ENCODE measurements at regions not wholly inside any gene's neighbourhood (a gene's known extent, or its start where the extent isn't known, plus 50 kb on each side); places are given as distances from the start of the nearest gene placed in this dataset.

DNA sequence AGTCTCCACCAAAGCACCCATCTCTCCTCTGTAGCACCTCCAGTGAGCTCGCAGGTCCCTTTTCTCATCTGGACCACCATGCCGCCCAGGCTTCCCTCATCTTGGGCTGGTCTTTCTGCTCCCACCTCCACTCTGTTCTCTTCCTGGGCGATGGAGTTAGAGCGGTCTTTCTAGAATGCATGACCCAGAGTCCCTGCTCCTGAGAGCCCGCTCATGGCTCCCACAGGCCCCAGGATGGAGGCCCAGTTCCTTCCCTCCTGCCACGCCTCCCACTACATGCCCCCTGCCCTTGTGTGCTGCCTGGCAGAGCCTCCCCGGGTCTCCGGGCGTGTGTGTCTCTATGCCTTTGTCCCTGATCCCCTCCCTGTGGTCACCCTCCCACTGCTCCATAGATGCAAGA is 100.7 kb upstream of the RTL1 start:
- DNase-seq (ENCODE audit: low spot score) = no peak

DNA sequence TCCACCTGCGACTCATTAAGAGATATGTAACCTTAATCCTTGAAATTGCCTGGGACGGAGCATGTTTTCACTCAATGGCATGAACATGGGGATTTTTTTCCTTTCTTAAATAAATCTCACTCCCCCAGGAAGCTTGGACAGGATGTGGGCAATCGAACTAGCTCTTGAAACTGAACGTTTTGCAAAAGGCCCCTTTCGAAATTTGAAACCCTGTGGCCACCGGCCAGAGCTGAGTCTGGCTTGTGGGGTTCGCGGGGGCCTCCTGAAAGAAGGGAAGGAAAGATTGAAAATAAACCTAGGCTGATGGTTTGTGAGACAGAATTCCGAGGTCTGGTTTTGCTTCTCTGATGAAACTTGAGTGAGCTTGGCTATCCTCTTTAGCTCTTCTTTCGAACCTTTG is 101.4 kb upstream of the RTL1 start:
- no peak for DNase-seq (ENCODE audit: low spot score)

DNA sequence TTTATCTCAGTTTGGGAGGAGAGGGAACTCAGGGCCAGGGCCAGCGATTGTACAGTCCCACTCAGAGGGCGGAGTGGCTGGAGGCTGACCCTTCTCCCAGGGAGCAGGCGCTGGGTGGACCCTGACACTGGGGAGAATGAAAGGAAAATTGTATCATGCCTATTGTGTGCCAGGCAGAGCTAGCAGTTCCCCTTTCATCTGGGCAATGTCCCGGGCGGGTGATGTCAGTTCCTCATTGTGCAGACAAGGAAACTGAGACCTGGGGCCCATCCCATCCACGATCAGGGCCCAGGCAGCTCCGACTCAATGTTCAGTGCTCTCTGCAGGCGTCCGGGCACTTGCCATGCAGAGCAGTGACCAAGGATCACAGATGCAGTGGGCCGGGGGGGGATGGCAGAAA is 101.9 kb upstream of the RTL1 start:
- DNase-seq (ENCODE audit: low spot score) = no peak

DNA sequence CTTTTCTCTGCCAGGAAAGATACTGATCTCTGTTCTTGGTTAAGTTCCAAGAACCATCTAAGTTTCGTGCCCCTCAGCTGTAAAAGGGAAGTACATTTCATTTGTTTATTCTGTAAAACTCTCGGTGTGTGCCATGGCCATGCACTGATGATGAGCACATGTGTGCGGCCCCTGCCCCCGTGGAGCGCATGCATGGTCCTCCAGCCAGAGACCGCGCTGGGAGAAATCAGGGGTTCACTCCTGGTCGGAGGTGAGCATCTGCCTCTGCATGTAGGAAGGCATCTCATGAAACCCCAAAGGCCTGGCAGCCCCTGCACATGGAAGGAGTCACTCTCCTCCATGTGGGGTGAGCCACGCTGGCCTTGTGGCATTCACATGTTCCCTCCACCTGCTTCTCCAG is 102.5 kb upstream of the RTL1 start:
- no peak for DNase-seq (ENCODE audit: low spot score)

DNA sequence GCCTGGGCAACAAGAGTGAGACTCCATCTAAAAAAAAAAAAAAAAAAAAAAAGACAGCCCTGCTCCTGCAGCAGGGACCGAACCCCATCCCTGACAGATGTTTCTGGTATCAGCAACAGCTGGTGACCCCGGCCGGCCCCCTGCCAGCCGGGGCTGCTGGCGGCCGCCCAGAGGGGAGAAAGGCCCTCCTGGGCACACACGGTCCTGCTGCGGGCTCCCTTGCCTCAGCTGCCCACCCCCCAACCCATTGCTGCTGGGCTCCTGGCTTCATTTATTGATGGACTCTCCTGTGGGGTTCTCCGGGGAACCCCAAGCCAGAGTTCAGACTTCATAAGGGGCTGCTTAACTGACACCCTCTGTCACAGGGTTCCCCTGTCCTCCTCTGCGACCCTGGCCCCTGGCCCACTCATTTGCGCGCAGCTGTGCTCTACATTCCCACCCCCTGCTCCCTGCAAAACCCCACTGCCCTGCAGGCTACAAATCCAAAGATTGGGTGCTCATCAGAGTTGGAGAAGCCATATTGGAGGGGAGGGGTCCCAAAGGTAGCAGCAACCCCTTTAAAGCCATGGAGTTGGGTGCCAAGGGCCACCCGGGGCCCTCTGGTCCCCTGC is 103.6 kb upstream of the RTL1 start:
- DNase-seq (ENCODE audit: low spot score) = no peak

DNA sequence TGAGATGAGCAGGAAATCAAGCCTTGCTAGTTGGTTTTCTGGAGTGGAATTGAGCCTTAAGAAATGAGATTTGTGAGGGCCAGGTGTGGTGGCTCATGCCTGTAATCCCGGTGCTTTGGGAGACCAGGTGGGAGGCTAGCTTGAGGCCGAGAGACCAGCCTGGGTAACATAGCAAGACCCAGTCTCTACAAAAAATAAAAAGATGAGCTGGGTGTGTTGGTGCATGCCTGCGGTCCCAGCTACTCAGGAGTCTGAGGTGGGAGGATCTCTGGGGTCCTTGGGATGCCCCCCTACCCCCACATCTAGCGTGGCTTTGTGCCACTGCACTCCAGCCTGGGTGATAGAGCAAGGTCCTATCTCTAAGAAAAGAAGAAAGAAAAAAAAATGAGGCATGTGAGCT is 104.2 kb upstream of the RTL1 start:
- no peak for DNase-seq (ENCODE audit: low spot score)

DNA sequence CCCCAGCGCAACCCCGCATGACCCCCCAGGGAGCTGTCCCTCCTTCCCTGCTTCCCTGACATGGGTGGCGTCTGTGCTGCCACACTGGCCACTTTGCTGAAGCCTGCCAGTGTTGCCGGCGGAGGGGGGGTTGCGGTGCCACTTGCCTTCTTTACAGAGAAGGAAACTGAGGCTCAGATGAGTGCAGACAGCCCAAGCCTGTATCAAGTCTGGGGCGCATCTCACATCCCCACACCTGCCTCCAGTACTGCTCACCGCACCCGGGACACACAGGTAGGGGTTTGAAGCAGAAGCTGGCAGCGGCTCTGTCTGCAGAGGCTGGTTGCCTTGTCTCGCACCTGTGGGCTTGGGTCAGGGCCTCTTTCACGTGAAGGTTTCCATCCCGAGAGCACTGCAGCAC is 104.7 kb upstream of the RTL1 start:
- DNase-seq (ENCODE audit: low spot score) = no peak

DNA sequence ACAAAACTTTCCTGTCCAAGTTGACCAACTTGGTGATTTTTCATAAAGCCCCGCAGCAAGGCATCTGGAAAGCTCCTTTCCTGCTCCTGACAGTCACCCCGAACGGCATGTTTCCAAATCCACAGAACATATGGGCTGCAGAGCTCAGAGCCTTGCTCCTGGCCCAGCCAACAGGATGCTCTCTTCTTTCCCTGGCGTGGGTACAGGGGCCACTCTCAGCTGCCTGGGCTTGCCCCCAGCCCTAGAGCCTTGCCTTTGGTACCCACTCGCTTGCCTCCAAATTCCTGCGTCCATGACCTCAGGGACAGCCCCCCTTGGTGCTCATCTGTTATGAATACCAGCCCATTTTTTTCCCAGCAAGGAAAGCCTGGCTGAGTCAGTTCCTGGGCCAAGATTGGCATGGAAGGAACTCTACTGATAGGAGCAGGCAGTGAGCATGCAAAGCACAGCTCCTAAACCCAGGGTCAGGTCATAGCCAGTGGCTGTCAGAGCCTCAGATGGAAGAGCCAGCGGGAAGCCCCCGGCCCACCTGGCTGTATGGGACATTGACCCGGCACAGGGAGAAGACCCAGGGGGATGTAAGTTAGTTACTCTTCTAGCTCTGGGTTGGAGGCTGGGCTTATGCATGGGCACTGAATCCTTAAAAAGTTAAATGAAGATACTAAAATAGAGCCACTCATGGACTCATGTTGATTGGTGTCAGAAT is 105.3 kb upstream of the RTL1 start:
- DNase-seq (ENCODE audit: low spot score) = peak; percentile 50

DNA sequence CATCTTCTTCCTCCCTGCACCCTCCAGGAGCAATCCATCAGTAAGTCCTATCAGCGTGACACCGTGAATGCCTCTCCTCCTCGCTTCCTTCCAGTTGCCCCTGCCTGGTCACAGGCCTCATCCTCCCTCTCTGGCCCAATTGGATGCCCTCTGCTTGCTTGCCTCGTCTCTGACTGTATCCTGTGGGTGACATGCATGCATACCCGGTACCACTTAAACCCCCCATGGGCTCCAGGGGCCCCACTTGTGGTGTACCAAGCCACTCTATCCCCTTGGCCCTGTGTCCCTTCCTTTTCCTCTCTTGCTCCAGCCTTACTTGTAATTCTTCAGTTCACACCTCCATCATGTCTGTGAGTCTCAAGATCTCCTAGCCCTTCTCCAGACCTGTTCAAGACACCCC is 106.0 kb upstream of the RTL1 start:
- no peak for DNase-seq (ENCODE audit: low spot score)

DNA sequence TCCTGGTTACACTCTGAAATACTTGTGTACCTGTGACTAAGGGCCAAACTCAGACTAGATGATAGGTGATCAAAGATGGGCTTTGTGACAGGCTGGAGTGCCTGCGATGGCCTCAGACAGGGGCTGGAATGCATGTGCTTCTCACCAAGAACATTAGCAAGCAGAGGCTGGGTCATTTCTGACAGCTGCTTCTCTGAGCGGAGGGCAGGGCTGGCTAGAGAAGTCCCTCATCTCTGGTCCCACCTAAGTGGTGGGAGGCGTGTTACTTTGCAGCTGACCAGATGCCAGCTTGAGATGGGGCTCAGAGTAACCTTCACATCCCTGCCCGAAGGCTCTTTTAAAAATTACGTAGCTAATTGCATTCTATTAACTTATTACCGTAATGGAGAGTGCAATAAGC is 106.8 kb upstream of the RTL1 start:
- DNase-seq (ENCODE audit: low spot score) = no peak

DNA sequence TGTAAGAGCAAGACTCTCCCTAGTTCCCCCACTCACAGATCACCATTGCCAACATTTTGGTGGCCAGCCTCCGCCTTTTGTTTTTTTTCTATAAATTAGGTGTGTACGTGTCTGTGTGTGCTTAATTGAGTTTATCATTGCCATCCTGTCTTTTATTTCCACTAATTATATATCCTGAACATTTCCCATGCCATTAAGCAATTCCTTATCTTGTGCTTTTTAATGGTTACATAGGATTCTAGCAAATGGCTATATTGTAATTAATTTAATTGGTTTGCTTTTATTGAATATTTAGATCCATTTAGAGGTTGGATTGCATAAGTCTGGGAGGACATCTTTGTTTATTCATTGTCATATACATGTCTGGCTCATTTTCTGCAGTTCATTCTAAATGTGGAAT is 107.3 kb upstream of the RTL1 start:
- DNase-seq (ENCODE audit: low spot score) = no peak

DNA sequence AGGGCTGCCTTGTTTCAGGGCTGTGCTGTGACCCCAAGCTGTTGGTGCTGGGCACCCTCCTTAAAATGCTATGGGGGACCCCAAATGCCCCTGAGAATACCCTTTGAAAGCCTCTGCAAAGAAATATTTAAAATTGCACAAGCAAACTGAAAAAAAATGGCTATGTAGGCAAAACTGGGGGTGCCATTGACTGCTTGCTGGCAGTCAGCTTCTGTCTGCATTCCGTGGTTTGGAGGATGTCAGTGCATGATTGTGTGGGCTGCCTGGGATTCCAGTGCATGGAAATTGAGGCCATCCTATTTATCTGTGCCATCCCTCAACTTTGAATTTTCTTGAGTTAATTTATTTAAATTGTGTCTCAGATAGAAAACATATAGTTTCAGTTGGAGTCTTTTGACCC is 113.7 kb upstream of the RTL1 start:
- peak; percentile 74 for DNase-seq (ENCODE audit: low spot score)

DNA sequence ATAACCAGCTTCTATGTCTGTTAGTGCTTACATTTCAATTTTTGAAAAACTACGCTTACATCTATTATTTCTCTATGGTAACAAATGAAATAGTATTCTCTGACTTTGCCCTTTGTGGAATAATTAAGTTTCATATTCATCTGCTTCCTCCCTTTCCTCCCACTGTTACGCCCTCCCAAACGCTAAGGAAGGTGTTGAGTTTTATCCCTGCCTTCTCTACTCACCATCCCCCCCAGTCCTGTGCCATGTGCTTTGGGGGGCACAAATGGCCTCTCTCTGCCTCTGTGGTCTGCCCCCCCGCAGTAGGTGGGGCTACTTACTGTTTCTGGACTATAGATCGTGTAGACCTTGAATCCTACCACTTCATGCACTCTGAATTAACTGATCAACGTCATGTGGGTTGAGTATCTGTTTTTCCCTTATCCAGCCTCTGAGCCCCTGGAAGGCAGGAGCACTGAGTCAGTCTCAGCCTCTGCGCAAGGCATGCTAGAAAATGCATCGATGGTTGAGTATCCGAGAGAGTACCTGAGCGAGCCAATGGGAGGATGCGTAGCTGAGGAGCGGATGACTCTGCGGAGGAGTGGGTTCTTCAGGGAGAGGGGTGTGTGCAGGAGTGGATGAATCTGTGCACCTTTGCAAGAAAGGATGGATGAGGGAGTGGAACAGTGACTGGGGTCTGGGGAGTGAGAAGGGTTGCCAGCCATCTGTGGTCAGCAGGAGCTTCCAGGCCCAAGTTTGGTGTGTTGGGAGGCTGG is 114.5 kb upstream of the RTL1 start:
- no peak for DNase-seq (ENCODE audit: low spot score)

DNA sequence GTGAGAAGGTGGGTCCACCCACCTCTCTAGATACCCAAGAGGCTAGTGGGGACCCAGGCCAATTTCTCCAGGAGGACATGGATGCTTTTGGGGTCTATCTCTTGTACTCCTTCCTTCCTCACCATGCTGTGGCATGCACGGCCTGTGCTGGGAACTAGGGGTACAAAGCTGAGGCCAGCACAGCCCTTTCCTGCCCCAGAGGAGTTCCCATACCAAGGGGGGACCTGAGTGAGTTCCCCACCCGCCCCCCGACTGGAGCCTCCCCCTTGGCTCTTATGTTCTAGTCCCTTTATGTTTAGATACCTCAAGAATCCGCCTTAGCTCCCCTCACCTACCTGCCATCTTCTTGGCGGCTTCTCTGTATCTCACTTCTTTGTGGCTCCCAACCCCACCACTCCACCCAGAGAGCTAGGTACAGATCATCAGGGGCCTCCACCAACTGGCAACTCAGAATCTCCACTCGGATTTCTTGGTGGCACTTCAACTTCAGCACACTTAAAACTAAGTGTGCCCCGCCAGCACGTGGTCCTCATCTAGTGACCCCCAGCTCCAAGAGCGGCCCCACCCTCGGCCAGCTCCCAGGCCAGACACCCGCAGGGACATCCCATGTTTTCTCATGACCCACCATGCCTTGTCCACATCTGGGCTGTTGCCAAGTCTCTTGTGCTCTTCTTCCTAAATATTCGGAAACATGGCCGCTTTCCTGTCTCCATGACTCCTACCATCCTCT is 115.2 kb upstream of the RTL1 start:
- no peak for DNase-seq (ENCODE audit: low spot score)

DNA sequence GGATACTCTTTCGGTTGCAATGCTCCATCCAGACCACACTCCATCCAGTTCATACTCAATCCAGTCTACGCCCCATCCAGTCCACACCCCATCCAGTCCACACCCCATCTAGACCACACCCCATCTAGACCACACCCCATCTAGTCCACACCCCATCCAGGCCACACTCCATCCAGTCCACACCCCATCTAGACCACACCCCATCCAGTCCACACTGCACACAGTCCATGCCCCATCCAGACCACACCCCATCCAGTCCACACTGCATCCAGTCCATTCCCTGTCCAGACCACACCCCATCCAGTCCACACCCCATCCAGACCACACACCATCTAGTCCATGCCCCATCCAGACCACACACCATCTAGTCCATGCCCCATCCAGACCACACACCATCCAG is 116.0 kb upstream of the RTL1 start:
- DNase-seq (ENCODE audit: low spot score) = no peak

DNA sequence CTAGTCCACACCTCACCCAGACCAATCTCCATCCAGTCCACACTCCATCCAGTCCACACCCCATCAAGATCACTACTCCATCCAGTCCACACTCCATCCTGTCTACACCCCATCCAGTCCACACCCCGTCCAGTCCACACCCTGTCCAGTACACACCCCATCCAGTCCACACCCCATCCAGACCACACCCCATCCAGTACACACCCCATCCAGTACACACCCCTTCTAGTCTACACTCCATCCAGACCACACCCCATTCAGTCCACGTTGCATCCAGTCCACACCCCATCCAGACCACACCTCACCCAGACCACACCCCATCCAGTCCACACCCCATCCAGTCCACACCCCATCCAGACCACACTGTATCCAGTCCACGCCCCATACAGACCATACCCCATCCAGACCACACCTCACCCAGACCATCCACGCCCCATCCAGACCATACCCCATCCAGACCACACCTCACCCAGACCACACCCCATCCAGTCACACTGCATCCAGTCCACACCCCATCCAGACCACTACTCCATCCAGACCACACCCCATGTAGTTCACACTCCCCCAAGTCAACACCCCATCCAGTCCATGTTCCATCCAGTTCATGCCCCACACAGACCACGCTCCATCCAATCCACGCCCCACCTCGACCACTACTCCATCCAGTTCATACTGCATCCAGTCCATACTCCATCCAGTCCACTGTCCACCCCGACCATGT is 116.6 kb upstream of the RTL1 start:
- DNase-seq (ENCODE audit: low spot score) = no peak

DNA sequence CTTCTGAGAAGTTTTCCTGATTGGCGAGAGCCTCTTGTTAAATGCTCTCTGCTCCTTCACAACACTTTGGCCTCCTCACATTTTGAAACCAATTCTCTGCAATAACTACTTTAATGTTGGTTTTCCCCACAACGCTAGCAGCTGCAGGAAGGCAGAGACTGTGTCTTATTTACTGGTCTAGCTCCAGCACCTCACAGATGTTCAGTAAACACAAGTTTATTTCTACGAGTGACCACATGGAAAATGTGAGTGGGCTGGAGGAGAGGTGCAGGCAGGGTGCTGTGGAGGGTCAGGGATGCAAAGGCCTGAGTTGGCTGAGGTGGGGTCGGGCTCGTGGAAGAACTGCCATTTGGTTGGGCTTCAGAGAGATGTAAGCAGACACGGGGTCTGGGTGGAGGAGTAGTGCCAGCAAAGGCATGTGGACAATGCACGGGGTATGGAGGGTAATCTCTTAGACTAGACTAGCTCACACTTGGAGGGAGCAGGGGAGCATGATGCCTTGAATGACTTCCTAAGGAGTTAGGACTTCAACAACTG is 117.4 kb upstream of the RTL1 start:
- DNase-seq (ENCODE audit: low spot score) = no peak

DNA sequence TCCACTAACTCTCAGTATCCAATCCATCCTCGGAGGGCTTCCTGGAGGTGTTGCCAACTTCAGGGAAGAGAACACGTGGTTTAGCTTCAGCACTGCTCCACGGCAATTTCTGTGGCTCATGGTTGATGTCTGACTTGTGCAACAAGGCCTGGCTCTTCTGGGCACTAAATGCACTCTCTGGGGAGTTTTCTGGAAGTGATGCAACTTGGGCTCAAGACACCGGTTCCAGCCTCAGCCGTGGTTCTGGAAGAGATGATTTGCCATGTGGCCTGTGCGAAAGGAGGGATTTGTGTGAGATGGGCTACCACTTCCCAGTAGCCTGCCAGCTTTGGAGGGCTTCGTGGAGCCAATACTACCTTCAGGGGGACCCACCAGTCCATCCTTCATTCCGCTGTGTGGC is 118.6 kb upstream of the RTL1 start:
- no peak for DNase-seq (ENCODE audit: low spot score)

DNA sequence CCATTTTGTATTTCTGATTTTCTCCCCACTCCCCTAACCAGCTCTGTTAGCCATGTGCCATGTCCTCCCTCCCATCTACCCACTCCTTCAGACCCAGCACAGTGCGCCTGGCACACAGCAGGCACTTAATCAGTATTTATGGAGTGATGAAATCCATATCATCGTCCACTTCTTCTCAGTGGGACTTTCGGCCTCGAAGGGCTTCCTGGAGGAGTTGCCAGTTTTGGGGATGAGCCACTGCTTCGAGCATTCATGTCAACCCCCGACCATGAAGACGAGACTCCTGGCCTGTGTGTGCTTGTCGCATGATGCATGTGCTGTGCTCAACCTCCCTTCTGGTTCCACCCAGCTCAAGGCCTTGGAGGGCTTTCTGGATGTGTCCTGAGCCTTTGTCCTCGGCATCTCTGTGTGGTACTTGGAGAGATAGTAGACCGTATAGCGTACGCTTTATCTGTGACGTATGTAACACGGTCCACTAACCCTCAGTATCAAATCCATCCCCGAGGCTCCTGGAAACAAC is 119.5 kb upstream of the RTL1 start:
- DNase-seq (ENCODE audit: low spot score) = no peak

DNA sequence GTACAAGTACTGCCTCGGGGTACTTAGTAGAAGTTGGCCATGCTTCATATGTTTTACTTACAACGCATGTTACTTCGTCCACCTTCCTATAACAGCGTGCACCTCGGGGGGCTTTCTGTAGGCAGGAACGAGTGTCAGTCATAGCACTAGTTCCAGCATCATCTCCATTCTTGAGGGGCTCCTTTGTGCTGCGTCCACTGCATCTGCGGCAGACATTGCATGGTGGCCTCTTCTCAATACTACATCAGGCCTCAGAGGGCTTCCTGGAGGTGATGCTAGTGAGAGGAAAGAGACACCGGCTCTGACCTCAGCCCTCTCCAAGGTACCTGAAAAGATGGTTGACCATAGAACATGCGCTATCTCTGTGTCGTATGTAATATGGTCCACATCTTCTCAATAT is 121.2 kb upstream of the RTL1 start:
- DNase-seq (ENCODE audit: low spot score) = no peak

DNA sequence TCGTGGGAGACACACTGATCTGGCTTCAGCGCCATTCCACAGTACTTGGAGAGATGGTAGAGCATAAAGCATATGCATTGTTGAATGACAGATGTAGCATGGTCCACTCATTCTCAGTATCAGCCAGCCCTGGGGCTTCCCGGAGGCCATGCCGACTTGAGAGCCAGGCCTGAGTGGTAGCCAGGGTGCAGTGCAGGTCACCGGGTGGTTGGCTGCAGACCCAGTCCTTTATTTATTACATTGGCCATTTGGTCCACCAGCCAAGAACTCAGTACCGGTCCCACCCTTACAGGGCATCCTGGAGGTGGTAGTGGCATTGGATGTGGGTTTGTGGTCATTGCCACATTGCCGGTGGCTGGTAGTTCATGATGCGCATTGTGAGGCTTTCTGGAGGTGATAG is 121.6 kb upstream of the RTL1 start:
- no peak for DNase-seq (ENCODE audit: low spot score)

DNA sequence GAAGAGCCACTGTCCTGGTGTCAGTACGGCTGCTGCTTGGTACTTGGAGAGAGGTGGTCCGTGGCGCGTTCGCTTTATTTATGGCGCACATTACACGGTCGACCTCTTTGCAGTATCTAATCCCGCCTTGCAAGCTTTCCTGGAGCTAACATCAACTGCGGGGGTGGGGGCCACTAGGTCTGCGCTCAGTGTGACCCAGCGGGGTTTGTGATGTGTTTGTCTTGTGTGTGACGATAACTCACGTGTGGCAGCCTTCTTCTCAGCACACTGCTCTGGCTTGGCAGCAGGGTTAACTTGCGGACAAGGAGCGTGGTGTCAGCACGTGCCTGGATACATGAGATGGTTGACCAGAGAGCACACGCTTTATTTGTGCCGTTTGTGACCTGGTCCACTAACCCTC is 122.2 kb upstream of the RTL1 start:
- no peak for DNase-seq (ENCODE audit: low spot score)
